A549 (cell line): ENCODE measurements at regions not wholly inside any gene's neighbourhood (a gene's known extent, or its start where the extent isn't known, plus 50 kb on each side); places are given as distances from the start of the nearest gene placed in this dataset.

Source experiments
- ATAC-seq, 2 experiments: fragments of 200-7000 bp in 1 of 2; fragments of >200 bp in 1 of 2; cut with Nextera tagmentation in 1 of 2; cut with Tn5 transposase in 1 of 2; 3 replicates each; pipeline versions ENCODE4 v1.8.0 to v1.9.1; 2018 to 2020; ENCODE audit warnings: mild to moderate bottlenecking in 1 of 2, moderate library complexity in 1 of 2
- CTCF ChIA-PET: fragments of 300-600 bp; sonication (Branson Sonifier 250); formaldehyde crosslinking; extraction: SDS; loops from one replicate; lab custom pipeline; 2021; ENCODE audit warnings: antibody characterized with exemption, inconsistent platforms; lab: Yijun Ruan, JAX
- POLR2A ChIA-PET: fragments of 350-600 bp; formaldehyde crosslinking; extraction: SDS; loops from one replicate; lab custom pipeline; 2021; ENCODE audit warnings: antibody characterized with exemption, inconsistent platforms; lab: Yijun Ruan, JAX
- DNase-seq, 2 experiments: peaks; one replicate each; pipeline versions ENCODE4 v3.0.0 to v3.0.0-alpha.2; 2011 to 2016; ENCODE audit warnings: low read depth in 1 of 2, low spot score in 1 of 2
- FAIRE-seq: peaks from 2 replicates; lab custom pipeline; 2011; peaks lifted over from hg19 to GRCh38; lab: Jason Lieb, UNC
- H3K27ac ChIP-seq, 2 experiments: fragments of >200 bp; sonication (Bioruptor Twin); formaldehyde crosslinking; 3 replicates each; pipeline ENCODE4 v1.5.1; 2016 to 2017
- H3K4me1 ChIP-seq: fragments of >200 bp; sonication (Bioruptor Twin); formaldehyde crosslinking; 3 replicates; pipeline ENCODE4 v1.6.1; 2016
- H3K4me2 ChIP-seq: fragments of >200 bp; sonication (Bioruptor Twin); formaldehyde crosslinking; 3 replicates; pipeline ENCODE4 v1.6.1; 2016
- H3K4me3 ChIP-seq: fragments of >200 bp; sonication (Bioruptor Twin); formaldehyde crosslinking; 3 replicates; pipeline ENCODE4 v1.5.1; 2016
- H3K9me3 ChIP-seq: fragments of >200 bp; sonication (Bioruptor Twin); formaldehyde crosslinking; 3 replicates; pipeline ENCODE4 v1.6.1; 2016
- ATOH8 ChIP-seq: fragments of 250-450 bp; sonication (Bioruptor Pico); IDR thresholded peaks from 2 replicates; pipeline ENCODE4 v1.5.0; 2020; ENCODE audit warnings: low read depth, mild to moderate bottlenecking, moderate library complexity
- BCL3 ChIP-seq: fragments of >200 bp; sonication (Bioruptor Twin); formaldehyde crosslinking; IDR thresholded peaks from 3 replicates; pipeline ENCODE4 v1.6.1; 2016
- CEBPB ChIP-seq, 2 experiments: fragments of >200 bp in 1 of 2; sonication (Bioruptor Twin) in 1 of 2; formaldehyde crosslinking in 1 of 2; IDR thresholded peaks; 2 replicates each; pipeline ENCODE4 v1.6.1; 2012 to 2016
- E2F6 ChIP-seq: IDR thresholded peaks from 2 replicates; pipeline ENCODE4 v1.6.1; 2012; ENCODE audit warnings: low read depth, borderline replicate concordance
- FOSB ChIP-seq: fragments of 250-450 bp; sonication (Bioruptor Pico); IDR thresholded peaks from 2 replicates; pipeline ENCODE4 v1.5.0; 2020; ENCODE audit warnings: mild to moderate bottlenecking, moderate library complexity
- GATA3 ChIP-seq: IDR thresholded peaks from 2 replicates; pipeline ENCODE4 v1.6.1; 2012; ENCODE audit warnings: borderline replicate concordance
- HEYL ChIP-seq: fragments of 250-450 bp; sonication (Bioruptor Pico); IDR thresholded peaks from 2 replicates; pipeline ENCODE4 v1.8.0; 2021; ENCODE audit warnings: mild to moderate bottlenecking, moderate library complexity
- HMGXB4 ChIP-seq: fragments of 250-450 bp; sonication (Bioruptor Pico); IDR thresholded peaks from 2 replicates; pipeline ENCODE4 v1.5.0; 2021; ENCODE audit warnings: mild to moderate bottlenecking, moderate library complexity, borderline replicate concordance
- HOXA7 ChIP-seq: fragments of 250-450 bp; sonication (Bioruptor Pico); IDR thresholded peaks from 2 replicates; pipeline ENCODE4 v1.5.0; 2020; ENCODE audit warnings: mild to moderate bottlenecking, moderate library complexity
- HOXB13 ChIP-seq: fragments of 250-450 bp; sonication (Bioruptor Pico); IDR thresholded peaks from 2 replicates; pipeline ENCODE4 v1.5.0; 2020; ENCODE audit warnings: low read depth, mild to moderate bottlenecking, moderate library complexity
- JUNB ChIP-seq: fragments of >200 bp; sonication (Bioruptor Twin); formaldehyde crosslinking; IDR thresholded peaks from 2 replicates; pipeline ENCODE4 v1.6.1; 2016
- KDM1A ChIP-seq: fragments of 200-600 bp; sonication (generic); IDR thresholded peaks from 2 replicates; pipeline ENCODE4 v1.6.1; 2016; ENCODE audit warnings: low read depth, mild to moderate bottlenecking
- MAFK ChIP-seq: fragments of 450-650 bp; IDR thresholded peaks from 2 replicates; pipeline ENCODE4 v1.6.1; 2014; ENCODE audit not compliant: partially characterized antibody
- NFE2L2 ChIP-seq: fragments of 150-350 bp; conservative IDR thresholded peaks from 2 replicates; pipeline ENCODE4 v1.6.1; 2014; ENCODE audit warnings: low read length
- NPAS2 ChIP-seq: fragments of 250-450 bp; sonication (Bioruptor Pico); IDR thresholded peaks from 2 replicates; pipeline ENCODE4 v1.8.0; 2022; ENCODE audit warnings: mild to moderate bottlenecking, moderate library complexity, borderline replicate concordance
- PBX3 ChIP-seq: IDR thresholded peaks from 2 replicates; pipeline ENCODE4 v1.6.1; 2012
- PHF8 ChIP-seq: fragments of 200-600 bp; sonication (generic); IDR thresholded peaks from 2 replicates; pipeline ENCODE4 v1.6.1; 2016; ENCODE audit warnings: low read depth, mild to moderate bottlenecking, antibody characterized with exemption, moderate library complexity, borderline replicate concordance
- POLR2A ChIP-seq: IDR thresholded peaks from 2 replicates; pipeline ENCODE4 v1.6.1; 2012; ENCODE audit warnings: mild to moderate bottlenecking, low read length
- REST ChIP-seq: fragments of 200-600 bp; sonication (generic); IDR thresholded peaks from 2 replicates; pipeline ENCODE4 v1.6.1; 2016; ENCODE audit warnings: antibody characterized with exemption, mild to moderate bottlenecking, moderate library complexity
- SMC3 ChIP-seq: fragments of >200 bp; sonication (Bioruptor Twin); formaldehyde crosslinking; IDR thresholded peaks from 3 replicates; pipeline ENCODE4 v1.6.1; 2018; ENCODE audit warnings: inconsistent platforms
- ZC3H11A ChIP-seq: fragments of 450-650 bp; IDR thresholded peaks from 2 replicates; pipeline ENCODE4 v1.6.1; 2014; ENCODE audit warnings: antibody characterized with exemption, mild to moderate bottlenecking
- ZNF302 ChIP-seq: fragments of 250-450 bp; sonication (Bioruptor Pico); IDR thresholded peaks from 2 replicates; pipeline ENCODE4 v1.9.0; 2021; ENCODE audit warnings: inconsistent platforms, mild to moderate bottlenecking, moderate library complexity
- WGBS: methylation state at CpG from one replicate; pipeline ENCODE4 v1.1.6; 2017; ENCODE audit errors: missing lambda C conversion rate; 5-methylcytosine and 5-hydroxymethylcytosine counted together

GRCh38 chr3:168544097-168544957 lies 448.6 kb upstream of the GOLIM4 start:
- H3K4me1 ChIP-seq, result no peaks in the 10 kb centered on the region
- DNase-seq, result no peak
- no peak overlapping the region for H3K27ac ChIP-seq
- POLR2A ChIA-PET, result no interaction called here
- no peak overlapping the region for H3K4me3 ChIP-seq
- no peak for ATAC-seq
- CTCF ChIA-PET, result interaction anchor here (0.6 kb wide), 1 partner anchor 1032 kb away, joined by 3 read pairs; no protein-coding TSS in a partner anchor
- FAIRE-seq, result no peak
- TF ChIP-seq POLR2A, result no peak
- no peak for TF ChIP-seq HMGXB4 (CRISPR knock-in tag)
- TF ChIP-seq MAFK, result no peak
- TF ChIP-seq REST, result no peak
- TF ChIP-seq E2F6, result no peak
- no peak for TF ChIP-seq ATOH8 (CRISPR knock-in tag)
- no peak for TF ChIP-seq CEBPB (IDR thresholded peaks at IDR 0.05)
- no peak for TF ChIP-seq NFE2L2
- TF ChIP-seq JUNB, result no peak
- TF ChIP-seq FOSB (CRISPR knock-in tag), result no peak
- H3K9me3 ChIP-seq, result no peaks in the 10 kb centered on the region
- H3K4me2 ChIP-seq, result no peak overlapping the region

- TF ChIP-seq PHF8, result no peak
- no peak for TF ChIP-seq NPAS2 (CRISPR knock-in tag)
- no peak for TF ChIP-seq ZNF302 (CRISPR knock-in tag)
- TF ChIP-seq KDM1A, result no peak
- TF ChIP-seq HOXB13 (CRISPR knock-in tag), result no peak
- TF ChIP-seq SMC3, result no peak
- no peak for TF ChIP-seq BCL3
- no peak for TF ChIP-seq GATA3
- no peak for TF ChIP-seq PBX3
- no peak for TF ChIP-seq HOXA7 (CRISPR knock-in tag)
- no peak for TF ChIP-seq HEYL (CRISPR knock-in tag)
- no peak for TF ChIP-seq ZC3H11A
- TF ChIP-seq E2F6, result no peak
- POLR2A ChIA-PET, result no interaction called here
- FAIRE-seq, result no peak
- CTCF ChIA-PET, result no interaction called here
- Histone ChIP-seq H3K4me1 (no peaks in the 10 kb centered on the region), H3K27ac (no peak overlapping the region), H3K4me3 (no peak overlapping the region), H3K4me2 (no peak overlapping the region), H3K9me3 (no peaks in the 10 kb centered on the region)
- no peak for ATAC-seq
- WGBS, result 4% methylated on average over 2 of the region's 2 CpGs
- no peak for DNase-seq
These were observed 445.0 kb upstream of the GOLIM4 start for GRCh38 chr3:168540726-168541125.
